ENCODE measurements at regions not wholly inside any gene's neighbourhood (a gene's known extent, or its start where the extent isn't known, plus 50 kb on each side); places are given as distances from the start of the nearest gene placed in this dataset.

DNA sequence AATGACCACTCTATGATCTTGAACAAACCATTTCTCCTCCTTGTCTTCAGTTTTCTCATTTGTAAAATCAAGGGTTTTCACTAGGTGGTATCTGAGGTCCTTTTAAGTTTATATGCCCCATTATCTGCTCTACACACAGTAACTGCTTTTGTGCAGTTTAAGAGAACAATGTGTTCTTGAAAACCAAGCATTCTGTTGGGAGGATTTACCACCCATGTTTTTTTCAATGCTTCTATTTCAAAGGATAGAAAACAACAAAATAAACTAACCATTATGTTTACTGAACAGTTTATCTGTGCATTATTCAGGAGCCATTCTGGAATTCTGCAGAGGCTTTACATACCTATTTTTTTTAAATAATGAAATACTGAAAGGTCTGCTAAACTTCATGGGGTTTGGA is 67.6 kb upstream of the C3orf49 start:
- TF ChIP-seq, protein P1, sequence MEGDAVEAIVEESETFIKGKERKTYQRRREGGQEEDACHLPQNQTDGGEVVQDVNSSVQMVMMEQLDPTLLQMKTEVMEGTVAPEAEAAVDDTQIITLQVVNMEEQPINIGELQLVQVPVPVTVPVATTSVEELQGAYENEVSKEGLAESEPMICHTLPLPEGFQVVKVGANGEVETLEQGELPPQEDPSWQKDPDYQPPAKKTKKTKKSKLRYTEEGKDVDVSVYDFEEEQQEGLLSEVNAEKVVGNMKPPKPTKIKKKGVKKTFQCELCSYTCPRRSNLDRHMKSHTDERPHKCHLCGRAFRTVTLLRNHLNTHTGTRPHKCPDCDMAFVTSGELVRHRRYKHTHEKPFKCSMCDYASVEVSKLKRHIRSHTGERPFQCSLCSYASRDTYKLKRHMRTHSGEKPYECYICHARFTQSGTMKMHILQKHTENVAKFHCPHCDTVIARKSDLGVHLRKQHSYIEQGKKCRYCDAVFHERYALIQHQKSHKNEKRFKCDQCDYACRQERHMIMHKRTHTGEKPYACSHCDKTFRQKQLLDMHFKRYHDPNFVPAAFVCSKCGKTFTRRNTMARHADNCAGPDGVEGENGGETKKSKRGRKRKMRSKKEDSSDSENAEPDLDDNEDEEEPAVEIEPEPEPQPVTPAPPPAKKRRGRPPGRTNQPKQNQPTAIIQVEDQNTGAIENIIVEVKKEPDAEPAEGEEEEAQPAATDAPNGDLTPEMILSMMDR (conservative IDR thresholded peaks at IDR 0.05; ENCODE audit: low read depth, low read length) = no peak
- TF ChIP-seq CEBPB (IDR thresholded peaks at IDR 0.05; ENCODE audit: low read depth, low read length) (no peak), MXI1 (IDR thresholded peaks at IDR 0.05; ENCODE audit: borderline replicate concordance, low read depth, low read length) (no peak), FOS (IDR thresholded peaks at IDR 0.05; ENCODE audit: low read depth, low read length) (no peak), POLR2A (IDR thresholded peaks at IDR 0.05; ENCODE audit: low read depth, low read length) (no peak), RFX5 (IDR thresholded peaks at IDR 0.05; ENCODE audit: low read depth, low read length) (no peak), MAZ (IDR thresholded peaks at IDR 0.05; ENCODE audit: borderline replicate concordance, low read depth, low read length) (no peak), CHD1 (IDR thresholded peaks at IDR 0.05; ENCODE audit: low read depth, low read length) (no peak), NFE2L2 (IDR thresholded peaks at IDR 0.05; ENCODE audit: low read depth, low read length) (no peak), SMC3 (IDR thresholded peaks at IDR 0.05; ENCODE audit: low read depth, low read length) (no peak), RAD21 (IDR thresholded peaks at IDR 0.05; ENCODE audit: low read length) (no peak), MAFK (IDR thresholded peaks at IDR 0.05; ENCODE audit: low read depth, low read length) (no peak)
- TF ChIP-seq, protein P2, sequence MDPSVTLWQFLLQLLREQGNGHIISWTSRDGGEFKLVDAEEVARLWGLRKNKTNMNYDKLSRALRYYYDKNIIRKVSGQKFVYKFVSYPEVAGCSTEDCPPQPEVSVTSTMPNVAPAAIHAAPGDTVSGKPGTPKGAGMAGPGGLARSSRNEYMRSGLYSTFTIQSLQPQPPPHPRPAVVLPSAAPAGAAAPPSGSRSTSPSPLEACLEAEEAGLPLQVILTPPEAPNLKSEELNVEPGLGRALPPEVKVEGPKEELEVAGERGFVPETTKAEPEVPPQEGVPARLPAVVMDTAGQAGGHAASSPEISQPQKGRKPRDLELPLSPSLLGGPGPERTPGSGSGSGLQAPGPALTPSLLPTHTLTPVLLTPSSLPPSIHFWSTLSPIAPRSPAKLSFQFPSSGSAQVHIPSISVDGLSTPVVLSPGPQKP (IDR thresholded peaks at IDR 0.05; ENCODE audit: borderline replicate concordance, low read depth, low read length) = no peak
- TF ChIP-seq, protein P3, sequence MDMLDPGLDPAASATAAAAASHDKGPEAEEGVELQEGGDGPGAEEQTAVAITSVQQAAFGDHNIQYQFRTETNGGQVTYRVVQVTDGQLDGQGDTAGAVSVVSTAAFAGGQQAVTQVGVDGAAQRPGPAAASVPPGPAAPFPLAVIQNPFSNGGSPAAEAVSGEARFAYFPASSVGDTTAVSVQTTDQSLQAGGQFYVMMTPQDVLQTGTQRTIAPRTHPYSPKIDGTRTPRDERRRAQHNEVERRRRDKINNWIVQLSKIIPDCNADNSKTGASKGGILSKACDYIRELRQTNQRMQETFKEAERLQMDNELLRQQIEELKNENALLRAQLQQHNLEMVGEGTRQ (IDR thresholded peaks at IDR 0.05; ENCODE audit: low read depth, low read length) = no peak

All from IMR-90 (cell line).